CD4-positive, CD25-positive, alpha-beta regulatory T cell (primary cell): ENCODE measurements at regions not wholly inside any gene's neighbourhood (a gene's known extent, or its start where the extent isn't known, plus 50 kb on each side); places are given as distances from the start of the nearest gene placed in this dataset.
"Not testable (repeated sequence)": the region's sequence is repeated elsewhere in the genome, so short reads cannot be mapped to it uniquely, and the experiment has no call there.

Experiments used
- ATAC-seq, 2 donors: fragments of 150-1000 bp; cut with Tn5 transposase; one replicate each; pipeline ENCODE4 v1.10.0; 2021; ENCODE audit warnings: low read depth in 2 of 2, moderate number of reproducible peaks in 2 of 2, moderate library complexity in 1 of 2
- DNase-seq, 3 donors: peaks; one replicate each; pipeline versions ENCODE4 v3.0.0 to v3.0.0-alpha.2; 2012 to 2022; ENCODE audit warnings: mixed read lengths in 1 of 3
- H3K27ac ChIP-seq: one replicate; pipeline ENCODE4 v1.7.0; 2013; ENCODE audit warnings: mild to moderate bottlenecking, low read length; ENCODE audit not compliant: insufficient read depth, poor library complexity, severe bottlenecking
- H3K27me3 ChIP-seq: one replicate; pipeline ENCODE4 v1.7.0; 2013; ENCODE audit warnings: low read length; ENCODE audit not compliant: control insufficient read depth, insufficient read depth
- H3K36me3 ChIP-seq: one replicate; pipeline ENCODE4 v1.7.0; 2013; ENCODE audit warnings: mild to moderate bottlenecking, low read length, moderate library complexity; ENCODE audit not compliant: control insufficient read depth, insufficient read depth
- H3K4me1 ChIP-seq: 2 replicates; pipeline ENCODE4 v1.7.0; 2013; ENCODE audit warnings: mild to moderate bottlenecking, low read length; ENCODE audit not compliant: insufficient read depth, control insufficient read depth, poor library complexity, severe bottlenecking
- H3K4me3 ChIP-seq: one replicate; pipeline ENCODE4 v1.7.0; 2013; ENCODE audit warnings: low read depth, mild to moderate bottlenecking, low read length, moderate library complexity
- H3K9me3 ChIP-seq, 2 experiments: 1 replicate in 1 of 2; 2 replicates in 1 of 2; pipeline ENCODE4 v1.7.0; 2013; ENCODE audit warnings: low read length in 2 of 2, mild to moderate bottlenecking in 1 of 2, moderate library complexity in 1 of 2; ENCODE audit not compliant: control insufficient read depth in 2 of 2
- H3K27ac Mint-ChIP-seq, 3 donors: one replicate each; pipeline ENCODE4 v1.8.0; 2020 to 2022; ENCODE audit warnings: mild to moderate bottlenecking in 3 of 3, mixed read lengths in 3 of 3, moderate library complexity in 2 of 3
- H3K27me3 Mint-ChIP-seq: one replicate; pipeline ENCODE4 v1.8.0; 2022; ENCODE audit warnings: mild to moderate bottlenecking, mixed read lengths
- H3K36me3 Mint-ChIP-seq: one replicate; pipeline ENCODE4 v1.8.0; 2020; ENCODE audit warnings: mixed read lengths
- H3K4me1 Mint-ChIP-seq, 4 donors: one replicate each; pipeline ENCODE4 v1.8.0; 2020 to 2022; ENCODE audit warnings: mixed read lengths in 4 of 4, mild to moderate bottlenecking in 1 of 4
- H3K4me3 Mint-ChIP-seq, 4 donors: one replicate each; pipeline ENCODE4 v1.8.0; 2020 to 2022; ENCODE audit warnings: mild to moderate bottlenecking in 4 of 4, mixed read lengths in 4 of 4, moderate library complexity in 3 of 4
- H3K9me3 Mint-ChIP-seq, 7 donors: one replicate each; pipeline ENCODE4 v1.8.0; 2020 to 2022; ENCODE audit warnings: mixed read lengths in 7 of 7, mild to moderate bottlenecking in 3 of 7, moderate library complexity in 2 of 7

DNA sequence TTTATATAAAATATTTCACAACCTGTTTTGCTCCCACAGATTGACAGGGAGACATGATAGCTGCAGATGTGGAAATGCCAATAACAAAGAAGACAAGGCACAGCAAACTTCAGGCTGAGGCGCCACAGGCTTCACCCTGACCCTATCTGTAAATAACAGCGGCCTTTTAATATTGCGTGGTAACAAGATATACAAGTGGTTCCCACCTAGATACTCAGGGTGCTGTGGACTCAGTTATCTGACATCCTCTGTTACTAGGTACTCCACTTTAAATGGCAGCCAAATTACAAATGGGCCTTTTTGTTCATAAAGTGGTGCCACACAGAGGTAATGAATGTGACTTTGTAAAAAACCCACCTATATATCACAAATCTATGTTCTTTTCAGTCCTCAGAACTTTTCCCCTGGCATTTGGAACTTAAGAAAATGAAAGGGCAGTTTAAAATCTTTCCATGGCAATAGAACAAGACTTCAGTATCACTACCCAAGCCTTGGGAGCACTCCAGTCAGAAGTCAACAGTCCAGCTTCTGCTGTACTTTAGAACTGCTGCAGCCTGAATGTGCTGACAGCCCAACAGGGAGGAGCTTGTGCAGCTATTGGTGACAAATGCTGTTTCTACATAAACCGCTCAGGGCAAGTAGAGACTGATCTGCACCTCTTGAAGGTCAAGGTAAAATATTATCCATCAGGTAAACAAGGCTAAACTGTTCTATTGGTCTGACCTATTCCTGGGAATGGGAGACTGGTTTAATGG lies 86.2 kb upstream of the DCD start:
- H3K9me3 Mint-ChIP-seq, result peaks cover 0 to 4% (median 0%) of the 10 kb centered on the region in 7 donors
- Histone ChIP-seq H3K4me3 (no peak overlapping the region), H3K27ac (no peak overlapping the region), H3K27me3 (no peaks in the 10 kb centered on the region), H3K4me1 (peaks cover 3% of the 10 kb centered on the region), H3K36me3 (no peaks in the 10 kb centered on the region), H3K9me3 (no peaks in the 10 kb centered on the region)
- peaks cover 0 to 14% (median 9%) of the 10 kb centered on the region in 4 donors for H3K4me1 Mint-ChIP-seq
- H3K36me3 Mint-ChIP-seq, result no peaks in the 10 kb centered on the region
- H3K27me3 Mint-ChIP-seq, result peaks cover 12% of the 10 kb centered on the region
- H3K4me3 Mint-ChIP-seq, result peak overlapping the region in 1 of 4 donors; percentile 67
- H3K27ac Mint-ChIP-seq, result no peak overlapping the region
- DNase-seq (no peak), ATAC-seq (no peak)

DNA sequence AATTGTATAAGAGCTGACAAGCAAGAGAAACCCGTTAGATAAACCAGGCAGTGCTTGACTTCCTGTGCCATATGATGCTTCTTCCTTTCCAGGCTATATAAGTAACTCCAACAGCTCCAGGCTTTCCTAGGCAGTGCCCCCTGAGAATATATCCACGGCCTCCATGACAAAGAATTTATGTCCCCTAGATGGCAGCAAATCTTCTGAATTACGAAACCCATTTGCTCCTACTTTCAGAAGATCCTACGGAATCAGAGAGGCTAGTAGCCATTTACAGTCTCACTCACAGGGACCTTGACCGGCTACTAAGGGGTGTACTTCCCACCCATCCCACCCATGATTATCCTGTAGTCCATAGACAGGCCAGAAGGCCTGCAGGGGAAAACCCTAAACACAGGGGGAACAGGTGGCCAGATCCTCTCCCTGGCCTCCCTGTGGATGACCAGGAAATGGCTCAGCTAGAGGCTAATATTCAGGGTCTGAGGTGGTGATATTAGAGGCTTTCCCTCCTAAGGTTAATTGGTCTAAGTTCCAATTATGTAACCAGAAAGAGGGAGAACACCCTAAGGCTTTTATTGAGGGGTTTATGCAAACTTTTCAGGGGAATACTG lies 77.2 kb upstream of the DCD start:
- peaks cover 27% of the 10 kb centered on the region for H3K27me3 Mint-ChIP-seq
- no peak overlapping the region for H3K4me3 ChIP-seq
- DNase-seq (peak in 1 of 3 donors; percentile 30), ATAC-seq (no peak)
- peaks cover 6% of the 10 kb centered on the region for H3K27me3 ChIP-seq
- H3K9me3 Mint-ChIP-seq, result no peaks in the 10 kb centered on the region
- H3K27ac Mint-ChIP-seq, result peak overlapping the region in 1 of 3 donors; percentile 13
- H3K4me3 Mint-ChIP-seq, result no peak overlapping the region
- H3K27ac ChIP-seq, result no peak overlapping the region
- H3K4me1 Mint-ChIP-seq, result peaks cover 0 to 7% (median 5%) of the 10 kb centered on the region in 4 donors
- no peaks in the 10 kb centered on the region for H3K36me3 ChIP-seq
- H3K9me3 ChIP-seq, result no peaks in the 10 kb centered on the region
- H3K36me3 Mint-ChIP-seq, result no peaks in the 10 kb centered on the region
- H3K4me1 ChIP-seq, result no peaks in the 10 kb centered on the region

DNA sequence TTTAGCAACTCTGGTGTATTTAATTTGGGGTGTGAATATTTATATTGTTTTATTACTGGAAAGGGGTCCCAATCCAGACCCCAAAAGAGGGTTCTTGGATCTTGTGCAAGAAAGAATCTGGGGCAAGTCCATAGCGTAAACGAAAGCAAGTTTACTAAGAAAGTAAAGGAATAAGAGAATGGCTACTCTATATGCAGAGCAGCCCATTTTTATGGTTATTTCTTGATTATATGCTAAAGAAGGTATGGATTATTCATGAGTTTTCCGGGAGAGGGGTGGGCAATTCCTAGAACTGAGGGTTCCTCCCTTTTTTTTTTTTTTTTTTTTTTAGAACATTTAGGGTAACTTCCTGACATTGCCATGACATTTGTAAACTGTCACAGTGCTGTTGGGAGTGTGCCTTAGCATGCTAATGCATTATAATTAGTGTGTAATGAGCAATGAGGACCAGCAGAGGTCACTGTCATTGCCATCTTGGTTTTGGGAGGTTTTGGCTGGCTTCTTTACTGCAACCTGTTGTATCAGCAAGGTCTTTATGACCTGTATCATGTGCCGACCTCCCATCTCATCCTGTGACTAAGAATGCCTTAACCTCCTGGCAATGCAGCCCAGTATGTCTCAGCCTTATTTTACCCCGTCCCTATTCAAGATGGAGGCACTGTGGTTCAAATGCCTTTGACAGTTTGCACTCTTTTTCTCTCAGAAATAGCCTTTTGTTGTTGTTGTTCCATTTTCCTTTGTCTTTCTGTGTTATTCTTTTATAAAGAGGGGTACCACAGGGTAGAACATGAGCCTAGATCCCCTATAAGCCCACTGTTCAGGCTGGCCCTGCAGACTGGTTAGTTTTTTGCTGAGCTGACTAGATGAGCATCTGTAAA lies 75.5 kb upstream of the DCD start:
- H3K4me1 ChIP-seq, result no peaks in the 10 kb centered on the region
- Mint-ChIP-seq H3K27me3 (peaks cover 32% of the 10 kb centered on the region), H3K27ac (peak overlapping the region in 1 of 3 donors; percentile 5), H3K4me3 (peak overlapping the region in 1 of 4 donors; percentile 29), H3K36me3 (no peaks in the 10 kb centered on the region), H3K4me1 (peaks cover 0 to 7% (median 4%) of the 10 kb centered on the region in 4 donors), H3K9me3 (no peaks in the 10 kb centered on the region)
- peaks cover 12% of the 10 kb centered on the region for H3K27me3 ChIP-seq
- ATAC-seq (peak in 1 of 2 donors; percentile 37), DNase-seq (peak; percentile 5 to 67 (median 30))
- H3K9me3 ChIP-seq, result no peaks in the 10 kb centered on the region
- no peak overlapping the region for H3K4me3 ChIP-seq
- no peaks in the 10 kb centered on the region for H3K36me3 ChIP-seq
- H3K27ac ChIP-seq, result no peak overlapping the region

DNA sequence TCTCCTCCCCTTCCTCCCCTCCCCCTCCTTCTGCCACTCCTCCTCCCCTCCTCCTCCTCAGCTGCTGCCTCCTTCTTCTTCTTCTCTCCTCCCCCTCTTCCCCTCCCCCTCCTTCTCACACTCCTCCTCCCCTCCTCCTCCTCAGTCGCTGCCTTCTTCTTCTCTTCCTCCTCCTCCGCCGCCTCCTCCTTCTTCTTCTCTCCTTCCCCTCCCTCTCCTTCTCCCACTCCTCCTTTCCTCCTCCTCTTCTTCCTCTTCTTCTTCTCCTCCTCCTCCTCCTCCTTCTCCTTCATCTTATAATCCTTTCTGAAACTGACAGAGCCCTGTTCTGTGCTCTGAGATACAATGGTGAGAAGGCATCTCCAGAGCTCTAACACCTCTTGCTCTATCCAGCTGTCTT lies 73.1 kb upstream of the DCD start:
- no peaks in the 10 kb centered on the region for H3K9me3 Mint-ChIP-seq
- Histone ChIP-seq H3K27ac (no peak overlapping the region), H3K9me3 (no peaks in the 10 kb centered on the region), H3K4me3 (no peak overlapping the region), H3K4me1 (no peaks in the 10 kb centered on the region), H3K36me3 (no peaks in the 10 kb centered on the region), H3K27me3 (peaks cover 12% of the 10 kb centered on the region)
- H3K27me3 Mint-ChIP-seq, result peaks cover 52% of the 10 kb centered on the region
- no peak overlapping the region for H3K27ac Mint-ChIP-seq
- DNase-seq, result no peak
- H3K4me1 Mint-ChIP-seq, result peaks cover 0 to 7% (median 4%) of the 10 kb centered on the region in 4 donors
- H3K4me3 Mint-ChIP-seq, result no peak overlapping the region
- no peak for ATAC-seq
- H3K36me3 Mint-ChIP-seq, result no peaks in the 10 kb centered on the region

DNA sequence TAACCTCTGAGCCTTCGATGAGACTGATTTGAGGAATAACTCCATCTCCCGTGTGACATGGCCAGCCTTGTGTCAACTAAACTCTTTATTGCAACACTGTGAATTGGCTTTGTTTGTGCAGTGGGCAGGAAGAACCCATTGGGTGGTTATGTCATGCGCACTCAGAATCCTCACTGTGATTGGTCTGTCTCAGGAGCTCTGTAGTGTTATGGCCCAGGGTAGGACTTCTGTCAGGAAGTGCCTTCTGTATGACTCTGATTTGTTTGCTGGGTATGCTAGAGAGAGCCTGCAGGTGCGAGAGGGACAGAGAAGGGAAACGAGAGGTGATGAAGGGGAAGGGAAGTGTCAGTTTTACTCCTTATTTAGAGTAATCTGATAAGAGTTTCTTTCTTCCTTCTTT lies 71.5 kb upstream of the DCD start:
- no peaks in the 10 kb centered on the region for H3K36me3 Mint-ChIP-seq
- Histone ChIP-seq H3K27ac (no peak overlapping the region), H3K27me3 (peaks cover 14% of the 10 kb centered on the region), H3K4me3 (no peak overlapping the region), H3K36me3 (no peaks in the 10 kb centered on the region), H3K9me3 (no peaks in the 10 kb centered on the region), H3K4me1 (no peaks in the 10 kb centered on the region)
- no peak overlapping the region for H3K27ac Mint-ChIP-seq
- H3K27me3 Mint-ChIP-seq, result peaks cover 58% of the 10 kb centered on the region
- H3K4me1 Mint-ChIP-seq, result peaks cover 0 to 7% (median 3%) of the 10 kb centered on the region in 4 donors
- DNase-seq (no peak), ATAC-seq (no peak)
- no peak overlapping the region for H3K4me3 Mint-ChIP-seq
- no peaks in the 10 kb centered on the region for H3K9me3 Mint-ChIP-seq

DNA sequence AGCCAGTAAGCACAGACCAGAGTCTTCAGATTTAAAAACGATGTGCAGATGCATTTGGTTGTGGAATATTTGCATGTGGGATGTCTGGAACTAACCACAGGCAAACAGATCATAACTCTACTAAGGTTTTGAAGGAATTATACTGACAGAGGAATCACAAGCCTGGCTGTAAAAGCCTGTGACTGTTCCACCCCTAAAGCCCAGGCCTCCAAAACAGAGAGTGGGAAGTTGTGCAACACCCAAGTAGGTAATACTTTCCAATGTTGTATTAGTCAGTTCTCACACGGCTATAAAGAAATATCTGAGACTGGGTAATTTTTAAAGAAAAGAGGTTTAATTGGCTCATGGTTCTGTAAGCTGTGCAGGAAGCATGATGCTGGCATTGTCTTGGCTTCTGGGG lies 68.1 kb upstream of the DCD start:
- Histone ChIP-seq H3K27ac (no peak overlapping the region), H3K36me3 (no peaks in the 10 kb centered on the region), H3K27me3 (peaks cover 18% of the 10 kb centered on the region), H3K4me1 (no peaks in the 10 kb centered on the region), H3K9me3 (no peaks in the 10 kb centered on the region), H3K4me3 (no peak overlapping the region)
- no peak for ATAC-seq
- peaks cover 0 to 3% (median 0%) of the 10 kb centered on the region in 7 donors for H3K9me3 Mint-ChIP-seq
- H3K4me1 Mint-ChIP-seq, result no peaks in the 10 kb centered on the region
- H3K36me3 Mint-ChIP-seq, result no peaks in the 10 kb centered on the region
- peaks cover 70% of the 10 kb centered on the region for H3K27me3 Mint-ChIP-seq
- no peak overlapping the region for H3K4me3 Mint-ChIP-seq
- H3K27ac Mint-ChIP-seq, result no peak overlapping the region
- no peak for DNase-seq

DNA sequence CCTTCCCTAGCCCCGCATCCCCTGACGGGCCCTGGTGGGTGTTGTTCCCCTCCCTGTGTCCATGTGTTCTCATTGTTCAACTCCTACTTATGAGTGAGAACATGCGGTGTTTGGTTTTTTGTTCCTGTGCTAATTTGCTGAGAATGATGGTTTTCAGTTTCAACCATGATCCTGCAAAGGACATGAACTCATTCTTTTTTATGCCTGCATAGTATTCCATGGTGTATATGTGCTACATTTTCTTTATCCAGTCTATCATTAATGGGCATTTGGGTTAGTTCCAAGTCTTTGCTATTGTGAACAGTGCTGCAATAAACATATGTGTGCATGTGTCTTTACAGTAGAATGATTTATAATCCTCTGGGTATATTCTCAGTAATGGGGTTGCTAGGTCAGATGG lies 65.7 kb upstream of the DCD start:
- H3K36me3 ChIP-seq, DNase-seq, H3K4me3 ChIP-seq, H3K4me1 ChIP-seq, H3K4me3 Mint-ChIP-seq, H3K4me1 Mint-ChIP-seq, H3K27ac ChIP-seq, ATAC-seq, H3K9me3 Mint-ChIP-seq, H3K36me3 Mint-ChIP-seq, H3K9me3 ChIP-seq, H3K27ac Mint-ChIP-seq: not testable (repeated sequence)
- H3K27me3 Mint-ChIP-seq, result peaks cover 53% of the 10 kb centered on the region
- H3K27me3 ChIP-seq, result peaks cover 15% of the 10 kb centered on the region
